Ammon's horn (tissue), 1 donor: ENCODE measurements at regions not wholly inside any gene's neighbourhood (a gene's known extent, or its start where the extent isn't known, plus 50 kb on each side); places are given as distances from the start of the nearest gene placed in this dataset.

Source experiments
- DNase-seq: peaks from one replicate; pipeline ENCODE4 v3.0.0-alpha.2; 2016; ENCODE audit warnings: low spot score

GRCh38 chr18:24936691-24937090 lies 415.3 kb downstream of the ZNF521 start:
- no peak for DNase-seq

- DNase-seq = peak; percentile 24
These were observed 414.2 kb downstream of the ZNF521 start for GRCh38 chr18:24937639-24938275.

- no peak for DNase-seq
These were observed 411.6 kb downstream of the ZNF521 start for GRCh38 chr18:24940416-24940815.

- DNase-seq = no peak
These were observed 410.6 kb downstream of the ZNF521 start for GRCh38 chr18:24941174-24941951.

GRCh38 chr18:24942144-24942543 lies 409.8 kb downstream of the ZNF521 start:
- DNase-seq = no peak

GRCh38 chr18:24947521-24948305 lies 404.3 kb downstream of the ZNF521 start:
- no peak for DNase-seq

- no peak for DNase-seq
These were observed 402.1 kb downstream of the ZNF521 start for GRCh38 chr18:24949908-24950307.

GRCh38 chr18:24954341-24954740 lies 397.6 kb downstream of the ZNF521 start:
- no peak for DNase-seq

GRCh38 chr18:24958001-24958400 lies 394.0 kb downstream of the ZNF521 start:
- no peak for DNase-seq

GRCh38 chr18:24959051-24959476 lies 392.9 kb downstream of the ZNF521 start:
- DNase-seq = no peak

GRCh38 chr18:24964216-24964615 lies 387.8 kb downstream of the ZNF521 start:
- no peak for DNase-seq

- no peak for DNase-seq
These were observed 383.7 kb downstream of the ZNF521 start for GRCh38 chr18:24968238-24968775.

- no peak for DNase-seq
These were observed 379.4 kb downstream of the ZNF521 start for GRCh38 chr18:24972577-24972976.

- DNase-seq = no peak
These were observed 377.5 kb downstream of the ZNF521 start for GRCh38 chr18:24974431-24974830.

GRCh38 chr18:24975496-24976372 lies 376.2 kb downstream of the ZNF521 start:
- DNase-seq = no peak

GRCh38 chr18:24976502-24976901 lies 375.5 kb downstream of the ZNF521 start:
- no peak for DNase-seq

- DNase-seq = no peak
These were observed 372.7 kb downstream of the ZNF521 start for GRCh38 chr18:24979235-24979634.

- DNase-seq = no peak
These were observed 369.1 kb downstream of the ZNF521 start for GRCh38 chr18:24982831-24983230.

GRCh38 chr18:24983566-24984139 lies 368.3 kb downstream of the ZNF521 start:
- no peak for DNase-seq

- no peak for DNase-seq
These were observed 366.4 kb downstream of the ZNF521 start for GRCh38 chr18:24985586-24985985.

- DNase-seq = no peak
These were observed 365.2 kb downstream of the ZNF521 start for GRCh38 chr18:24986666-24987302.
